A673 (cell line): ENCODE measurements at regions not wholly inside any gene's neighbourhood (a gene's known extent, or its start where the extent isn't known, plus 50 kb on each side); places are given as distances from the start of the nearest gene placed in this dataset.
"Not testable (repeated sequence)": the region's sequence is repeated elsewhere in the genome, so short reads cannot be mapped to it uniquely, and the experiment has no call there.

ENCODE experiments used
- BruUV-seq: library from RNA; stranded (reverse); fragments of 400-500 nt; replicated peaks from 2 replicates; lab custom pipeline; 2021; lab: Mats Ljungman, UMichigan
- CTCF ChIA-PET: fragments of 300-600 bp; sonication (Branson Sonifier 250); formaldehyde crosslinking; loops from one replicate; lab custom pipeline; 2022; ENCODE audit warnings: antibody characterized with exemption; lab: Charles Lee
- POLR2A ChIA-PET: fragments of 300-600 bp; sonication (Branson Sonifier 250); formaldehyde crosslinking; loops from one replicate; lab custom pipeline; 2022; ENCODE audit warnings: antibody characterized with exemption; ENCODE audit not compliant: low non-redundant PET; lab: Charles Lee
- DNase-seq: peaks from one replicate; pipeline ENCODE4 v3.0.0-alpha.2; 2015; ENCODE audit warnings: low spot score
- H3K27ac ChIP-seq: fragments of 200-600 bp; sonication (generic); 2 replicates; pipeline ENCODE4 v1.5.1; 2016; ENCODE audit warnings: mixed run types, low read depth, mild to moderate bottlenecking, mixed read lengths, antibody characterized with exemption, low read length; ENCODE audit not compliant: poor library complexity, severe bottlenecking
- H3K27me3 ChIP-seq: fragments of 200-600 bp; sonication (generic); replicated peaks from 2 replicates; pipeline ENCODE4 v1.6.1; 2017; ENCODE audit warnings: mixed run types, low read depth, mild to moderate bottlenecking, mixed read lengths, antibody characterized with exemption, low read length; ENCODE audit not compliant: insufficient read depth, poor library complexity
- H3K36me3 ChIP-seq: fragments of 200-600 bp; sonication (generic); 2 replicates; pipeline ENCODE4 v1.6.1; 2016; ENCODE audit warnings: mixed run types, mild to moderate bottlenecking, mixed read lengths, antibody characterized with exemption, low read length; ENCODE audit not compliant: insufficient read depth, poor library complexity, severe bottlenecking
- H3K4me1 ChIP-seq: fragments of 200-600 bp; sonication (generic); 2 replicates; pipeline ENCODE4 v1.6.1; 2017; ENCODE audit warnings: mixed run types, mild to moderate bottlenecking, mixed read lengths, antibody characterized with exemption, low read length; ENCODE audit not compliant: insufficient read depth, poor library complexity, severe bottlenecking
- H3K4me3 ChIP-seq: fragments of 200-600 bp; sonication (generic); 2 replicates; pipeline ENCODE4 v1.5.1; 2016; ENCODE audit warnings: low read depth, mixed run types, mild to moderate bottlenecking, mixed read lengths, low read length; ENCODE audit not compliant: poor library complexity, severe bottlenecking
- H3K9me3 ChIP-seq: fragments of 200-600 bp; sonication (generic); 2 replicates; pipeline ENCODE4 v1.6.1; 2016; ENCODE audit warnings: mixed run types, low read depth, mild to moderate bottlenecking, mixed read lengths, antibody characterized with exemption, low read length; ENCODE audit not compliant: poor library complexity, severe bottlenecking
- CTCF ChIP-seq: fragments of 300-800, 200-600 bp; sonication (generic); conservative IDR thresholded peaks from 2 replicates; pipeline ENCODE4 v1.5.1; 2017; ENCODE audit warnings: low read depth, mild to moderate bottlenecking, antibody characterized with exemption, low read length, moderate library complexity, mixed read lengths
- EZH2 ChIP-seq: fragments of 200-600 bp; sonication (generic); IDR thresholded peaks from 2 replicates; pipeline ENCODE4 v1.6.1; 2017; ENCODE audit warnings: borderline replicate concordance, low read depth, mild to moderate bottlenecking, mixed read lengths, antibody characterized with exemption, low read length; ENCODE audit not compliant: poor library complexity, severe bottlenecking
- intact Hi-C: fragments of 100-400 bp; cut with micrococcal nuclease; formaldehyde crosslinking; loops from one replicate; pipeline ENCODE4 v1.10.0; 2022; ENCODE audit not compliant: unreplicated experiment

DNA sequence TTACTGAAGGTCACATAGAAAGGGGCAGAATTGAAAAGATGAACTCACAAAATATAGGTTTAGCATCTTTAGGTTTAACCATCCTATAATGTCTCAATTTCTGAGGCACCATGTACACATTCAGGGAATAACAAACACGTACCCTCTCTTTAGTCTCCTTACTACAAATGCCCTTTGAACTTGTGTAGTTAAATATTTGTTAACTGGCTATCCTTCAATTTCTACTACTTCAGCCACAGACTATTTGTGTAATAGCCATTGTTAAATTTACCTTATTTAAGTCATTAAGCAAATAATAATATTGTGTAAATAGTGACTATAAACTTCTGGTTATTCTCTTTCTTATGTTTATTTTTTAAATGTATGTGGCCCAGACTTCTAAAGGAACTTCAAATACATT, 600.5 kb downstream of the KCNT2 start:
- ChIA-PET CTCF (no interaction called here), POLR2A (no interaction called here)
- BruUV-seq = no TSS peak
- Histone ChIP-seq H3K4me1 (no peaks in the 10 kb centered on the region), H3K27ac (no peak overlapping the region), H3K9me3 (no peaks in the 10 kb centered on the region), H3K4me3 (no peak overlapping the region), H3K27me3 (peaks cover 52% of the 10 kb centered on the region), H3K36me3 (no peaks in the 10 kb centered on the region)
- intact Hi-C loops = no loop called here
- DNase-seq = no peak
- TF ChIP-seq EZH2 (no peak), CTCF (no peak)

GRCh38 chr1:196005426-196005825, 602.8 kb downstream of the KCNT2 start:
- TF ChIP-seq EZH2 (no peak), CTCF (no peak)
- ChIA-PET POLR2A (no interaction called here), CTCF (no interaction called here)
- no TSS peak for BruUV-seq
- H3K27ac ChIP-seq = no peak overlapping the region
- no peaks in the 10 kb centered on the region for H3K4me1 ChIP-seq
- no peak for DNase-seq
- no peaks in the 10 kb centered on the region for H3K36me3 ChIP-seq
- intact Hi-C loops = no loop called here
- H3K9me3 ChIP-seq = no peaks in the 10 kb centered on the region
- H3K4me3 ChIP-seq = no peak overlapping the region
- H3K27me3 ChIP-seq = peaks cover 30% of the 10 kb centered on the region

DNA sequence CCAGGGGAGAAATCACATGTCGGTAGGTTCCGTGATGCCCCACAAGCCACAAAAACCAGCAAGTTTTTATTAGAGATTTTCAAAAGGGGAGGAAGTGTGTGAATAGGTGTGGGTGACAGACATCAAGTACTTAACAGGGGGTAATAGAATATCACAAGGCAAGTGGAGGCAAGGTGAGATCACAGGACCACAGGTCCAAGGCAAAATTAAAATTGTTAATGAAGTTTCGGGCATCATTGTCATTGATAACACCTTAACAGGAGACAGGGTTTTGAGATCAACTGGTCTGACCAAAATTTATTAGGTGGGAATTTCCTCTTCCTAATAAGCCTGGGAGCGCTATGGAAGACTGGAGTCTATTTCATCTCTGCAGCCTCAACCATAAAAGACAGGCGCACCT, 603.9 kb downstream of the KCNT2 start:
- not testable (repeated sequence) for BruUV-seq

DNA sequence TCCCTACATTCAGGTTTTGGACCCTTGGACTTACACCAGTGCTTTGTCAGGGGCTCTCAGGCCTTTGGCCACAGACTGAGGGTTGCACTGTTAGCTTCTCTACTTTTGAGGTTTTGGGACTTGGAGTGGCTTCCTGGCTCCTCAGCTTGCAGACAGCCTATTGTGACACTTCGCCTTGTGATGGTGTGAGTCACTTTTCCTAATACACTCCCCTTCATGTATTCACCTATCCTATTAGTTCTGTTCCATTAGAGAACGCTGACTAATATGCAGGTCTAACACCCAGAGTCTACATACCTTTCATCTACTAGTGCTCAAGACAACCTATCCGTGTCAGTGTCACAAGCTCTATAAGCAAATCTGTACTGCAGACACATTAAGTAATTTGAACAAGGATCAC, 605.3 kb downstream of the KCNT2 start:
- H3K4me3 ChIP-seq = no peak overlapping the region
- ChIA-PET CTCF (no interaction called here), POLR2A (no interaction called here)
- no peak overlapping the region for H3K27ac ChIP-seq
- TF ChIP-seq CTCF (no peak), EZH2 (no peak)
- no TSS peak for BruUV-seq
- H3K36me3 ChIP-seq = no peaks in the 10 kb centered on the region
- intact Hi-C loops = no loop called here
- DNase-seq = no peak
- no peaks in the 10 kb centered on the region for H3K4me1 ChIP-seq
- peaks cover 16% of the 10 kb centered on the region for H3K27me3 ChIP-seq
- H3K9me3 ChIP-seq = no peaks in the 10 kb centered on the region

More for the DNA sequence above, 603.9 kb downstream of the KCNT2 start:
- CTCF ChIA-PET, POLR2A ChIA-PET, H3K4me1 ChIP-seq, H3K27ac ChIP-seq, H3K4me3 ChIP-seq, H3K36me3 ChIP-seq, DNase-seq, intact Hi-C loops, H3K9me3 ChIP-seq: not testable (repeated sequence)
- peaks cover 20% of the 10 kb centered on the region for H3K27me3 ChIP-seq

GRCh38 chr1:196002296-196002695, 605.9 kb downstream of the KCNT2 start:
- DNase-seq, H3K4me3 ChIP-seq, POLR2A ChIA-PET, H3K4me1 ChIP-seq, BruUV-seq, H3K9me3 ChIP-seq, H3K36me3 ChIP-seq, CTCF ChIA-PET, intact Hi-C loops, H3K27ac ChIP-seq: not testable (repeated sequence)
- peaks cover 16% of the 10 kb centered on the region for H3K27me3 ChIP-seq
